Pons (tissue), 1 donor: ENCODE measurements at regions not wholly inside any gene's neighbourhood (a gene's known extent, or its start where the extent isn't known, plus 50 kb on each side); places are given as distances from the start of the nearest gene placed in this dataset.
"Not testable (repeated sequence)": the region's sequence is repeated elsewhere in the genome, so short reads cannot be mapped to it uniquely, and the experiment has no call there.

Experiments used
- DNase-seq: peaks from one replicate; pipeline ENCODE4 v3.0.0-alpha.2; 2016; ENCODE audit warnings: low spot score

DNA sequence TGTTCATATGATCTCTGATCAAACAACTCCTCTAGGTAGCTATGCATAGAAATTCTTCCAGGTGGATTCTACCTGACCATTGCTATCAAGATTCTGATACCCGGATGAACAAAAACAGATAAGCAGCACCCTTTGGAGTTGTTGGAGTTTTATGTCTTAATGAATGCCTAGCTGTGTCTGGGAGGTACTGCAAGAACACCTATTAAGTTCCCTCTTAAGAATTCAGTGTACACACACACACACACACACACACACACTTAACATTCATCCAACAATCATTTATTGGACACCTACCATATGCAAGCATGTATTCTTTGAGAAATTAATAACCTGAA is 58.1 kb upstream of the FNDC3B start:
- no peak for DNase-seq

DNA sequence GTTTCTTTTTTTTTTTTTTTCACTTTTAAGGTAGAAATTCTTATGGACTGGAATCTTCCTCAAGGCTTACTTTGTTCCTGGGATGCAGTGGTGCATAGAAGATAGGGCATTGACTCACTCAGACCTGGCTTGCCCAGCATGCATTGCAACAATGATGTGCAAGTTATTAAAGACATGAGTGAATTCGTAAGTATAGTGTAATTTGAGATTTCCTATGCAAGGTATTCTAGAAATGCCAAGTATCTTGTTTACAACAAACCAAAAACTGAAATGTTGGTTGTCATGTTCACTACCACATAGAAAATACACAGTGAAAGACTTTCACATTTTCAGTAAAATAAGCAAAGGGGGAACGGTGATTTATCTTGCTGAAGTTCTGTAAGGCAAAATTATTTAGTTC is 56.5 kb upstream of the FNDC3B start:
- DNase-seq = no peak

DNA sequence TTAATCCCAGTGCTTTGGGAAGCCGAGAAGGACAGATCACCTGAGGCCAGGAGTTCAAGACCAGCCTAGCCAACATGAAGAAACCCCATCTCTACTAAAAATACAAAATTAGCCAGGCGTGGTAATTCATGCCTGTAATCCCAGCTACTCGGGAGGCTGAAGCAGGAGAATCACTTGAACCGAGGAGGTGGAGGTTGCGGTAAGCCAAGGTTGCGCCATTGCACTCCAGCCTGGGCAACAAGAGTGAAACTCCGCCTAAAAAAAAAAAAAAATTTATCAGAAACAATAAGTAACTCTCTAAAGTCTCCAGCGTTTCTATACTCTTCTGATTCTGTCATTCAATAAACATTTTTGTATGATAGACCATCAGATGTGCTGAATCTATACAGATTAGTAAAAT is 55.7 kb upstream of the FNDC3B start:
- DNase-seq = not testable (repeated sequence)

DNA sequence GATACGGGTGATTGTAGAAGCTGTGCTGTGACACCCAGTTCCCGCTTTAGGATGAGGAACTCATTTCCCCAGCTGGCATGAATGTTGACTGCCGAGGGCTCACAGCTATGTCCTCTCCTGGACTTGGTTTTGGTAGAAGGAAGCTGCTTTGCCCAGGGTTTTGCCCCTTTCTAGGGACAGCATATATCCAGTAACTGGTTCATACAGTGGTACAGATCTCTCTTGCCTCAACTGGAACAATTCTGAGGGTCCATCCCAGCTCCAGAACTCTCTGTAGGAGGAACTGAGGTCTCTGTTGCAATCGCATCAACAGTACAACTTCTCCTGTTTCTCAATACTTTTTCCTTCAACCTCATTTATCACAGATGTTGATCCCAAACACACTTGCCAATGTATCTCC is 54.5 kb upstream of the FNDC3B start:
- peak; percentile 63 for DNase-seq

DNA sequence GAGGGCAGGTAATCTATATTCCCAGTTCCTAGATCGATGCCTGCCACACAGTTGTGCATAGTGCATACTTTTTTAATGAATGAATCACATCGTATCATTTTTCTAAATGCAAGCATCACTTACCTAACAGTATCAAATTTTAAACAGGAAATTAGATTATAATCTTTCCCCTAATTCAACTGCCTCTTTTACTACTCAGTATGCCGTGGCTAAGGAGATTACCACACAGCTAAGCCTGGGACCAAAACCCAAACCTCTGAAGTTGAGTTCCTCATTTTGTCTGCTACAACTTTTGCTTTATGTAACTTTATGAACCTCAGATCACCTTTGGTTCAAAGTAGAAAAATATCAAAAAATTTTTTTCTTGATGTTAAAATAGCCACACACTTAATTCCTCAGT is 53.2 kb upstream of the FNDC3B start:
- DNase-seq = peak; percentile 26

DNA sequence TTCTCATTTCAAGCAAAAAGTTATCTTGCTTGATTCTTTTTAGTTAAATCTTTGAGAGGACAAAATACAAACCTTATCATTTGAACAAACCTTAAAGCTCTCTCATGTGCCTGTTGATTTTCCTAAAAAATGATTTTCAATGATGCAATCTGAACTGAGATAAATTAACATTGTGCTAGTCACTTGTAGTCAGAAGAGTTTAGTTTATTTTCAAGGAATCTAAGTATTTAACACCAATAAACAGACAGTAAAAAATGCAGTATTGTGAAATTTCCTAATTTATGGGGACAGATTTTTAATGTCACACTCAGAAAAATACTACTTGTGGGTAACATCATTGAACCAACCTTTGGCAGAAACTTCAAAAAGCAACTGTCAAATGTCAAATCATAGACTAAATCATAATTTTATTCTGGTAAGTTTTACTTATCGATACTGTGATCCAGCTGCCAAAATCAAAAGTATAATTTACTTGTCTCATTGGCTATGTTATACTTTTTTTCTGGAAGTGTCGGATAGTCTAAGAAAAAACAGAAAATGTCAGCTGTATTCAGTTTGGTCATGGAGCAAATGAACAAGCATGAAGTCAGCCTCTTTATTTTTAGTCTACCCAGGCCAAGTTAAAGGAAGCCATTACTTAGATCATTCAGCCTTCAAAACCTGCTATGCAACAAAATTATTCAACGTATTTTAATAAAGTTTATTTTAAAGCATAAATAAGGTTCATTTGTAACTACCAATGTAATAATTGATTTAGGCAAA is 52.4 kb upstream of the FNDC3B start:
- DNase-seq = no peak
